Right atrium auricular region (tissue), 2 donors: ENCODE measurements at regions not wholly inside any gene's neighbourhood (a gene's known extent, or its start where the extent isn't known, plus 50 kb on each side); places are given as distances from the start of the nearest gene placed in this dataset.

Source experiments
- DNase-seq: peaks from one replicate; pipeline ENCODE4 v3.0.0-alpha.2; 2019; ENCODE audit warnings: low spot score
- H3K27ac ChIP-seq, 2 donors: fragments of 200-600 bp; sonication (generic); 1 replicate in 1 of 2; 2 replicates in 1 of 2; pipeline ENCODE4 v1.5.1; 2016 to 2019
- H3K27me3 ChIP-seq, 2 donors: fragments of 200-600 bp; sonication (generic); one replicate each; pipeline versions ENCODE4 v1.5.1 to v1.6.0; 2017 to 2019
- H3K36me3 ChIP-seq: fragments of 200-600 bp; sonication (generic); one replicate; pipeline ENCODE4 v1.5.1; 2016
- H3K4me1 ChIP-seq, 2 donors: fragments of 200-600 bp; sonication (generic); one replicate each; pipeline versions ENCODE4 v1.5.1 to v1.6.0; 2017 to 2019
- H3K4me3 ChIP-seq, 2 donors: fragments of 200-600 bp; sonication (generic); 1 replicate in 1 of 2; 2 replicates in 1 of 2; pipeline ENCODE4 v1.5.1; 2017 to 2019; ENCODE audit warnings: mild to moderate bottlenecking in 1 of 2, moderate library complexity in 1 of 2
- H3K9me3 ChIP-seq, 2 donors: fragments of 200-600 bp; sonication (generic); one replicate each; pipeline ENCODE4 v1.5.1; 2019
- TF ChIP-seq, protein P1 (sequence below), 2 donors: fragments of 200-600 bp; sonication (generic); IDR thresholded peaks; one replicate each; pipeline ENCODE4 v1.5.1; 2019; ENCODE audit warnings: antibody characterized with exemption in 2 of 2

DNA sequence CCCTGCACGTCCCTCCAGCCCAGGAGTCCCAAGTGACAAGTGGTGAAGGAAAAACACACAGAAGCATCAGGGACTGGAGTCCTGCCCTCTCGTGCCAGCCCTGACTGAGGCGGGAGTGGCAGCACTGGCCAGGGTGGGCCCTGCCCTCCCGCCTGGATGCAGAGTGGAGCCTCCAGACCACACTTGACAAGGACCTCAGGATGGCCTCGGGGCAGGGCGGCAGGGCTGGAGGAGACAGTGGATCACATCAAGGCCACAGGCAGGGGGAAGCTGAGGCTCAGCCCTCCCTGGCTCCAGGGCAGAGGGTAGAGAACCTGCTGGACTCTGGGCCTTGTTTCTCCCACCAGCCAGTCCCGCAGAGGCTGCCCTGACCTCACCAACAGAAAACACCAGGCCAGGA is 128.8 kb upstream of the CDH4 start:
- no peaks in the 10 kb centered on the region for H3K36me3 ChIP-seq
- H3K27me3 ChIP-seq: no peaks in the 10 kb centered on the region
- no peaks in the 10 kb centered on the region for H3K9me3 ChIP-seq
- DNase-seq: no peak
- no peaks in the 10 kb centered on the region for H3K4me1 ChIP-seq
- H3K4me3 ChIP-seq: no peak overlapping the region
- no peak overlapping the region for H3K27ac ChIP-seq
- TF ChIP-seq, protein P1, sequence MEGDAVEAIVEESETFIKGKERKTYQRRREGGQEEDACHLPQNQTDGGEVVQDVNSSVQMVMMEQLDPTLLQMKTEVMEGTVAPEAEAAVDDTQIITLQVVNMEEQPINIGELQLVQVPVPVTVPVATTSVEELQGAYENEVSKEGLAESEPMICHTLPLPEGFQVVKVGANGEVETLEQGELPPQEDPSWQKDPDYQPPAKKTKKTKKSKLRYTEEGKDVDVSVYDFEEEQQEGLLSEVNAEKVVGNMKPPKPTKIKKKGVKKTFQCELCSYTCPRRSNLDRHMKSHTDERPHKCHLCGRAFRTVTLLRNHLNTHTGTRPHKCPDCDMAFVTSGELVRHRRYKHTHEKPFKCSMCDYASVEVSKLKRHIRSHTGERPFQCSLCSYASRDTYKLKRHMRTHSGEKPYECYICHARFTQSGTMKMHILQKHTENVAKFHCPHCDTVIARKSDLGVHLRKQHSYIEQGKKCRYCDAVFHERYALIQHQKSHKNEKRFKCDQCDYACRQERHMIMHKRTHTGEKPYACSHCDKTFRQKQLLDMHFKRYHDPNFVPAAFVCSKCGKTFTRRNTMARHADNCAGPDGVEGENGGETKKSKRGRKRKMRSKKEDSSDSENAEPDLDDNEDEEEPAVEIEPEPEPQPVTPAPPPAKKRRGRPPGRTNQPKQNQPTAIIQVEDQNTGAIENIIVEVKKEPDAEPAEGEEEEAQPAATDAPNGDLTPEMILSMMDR (IDR thresholded peaks at IDR 0.05): no peak

DNA sequence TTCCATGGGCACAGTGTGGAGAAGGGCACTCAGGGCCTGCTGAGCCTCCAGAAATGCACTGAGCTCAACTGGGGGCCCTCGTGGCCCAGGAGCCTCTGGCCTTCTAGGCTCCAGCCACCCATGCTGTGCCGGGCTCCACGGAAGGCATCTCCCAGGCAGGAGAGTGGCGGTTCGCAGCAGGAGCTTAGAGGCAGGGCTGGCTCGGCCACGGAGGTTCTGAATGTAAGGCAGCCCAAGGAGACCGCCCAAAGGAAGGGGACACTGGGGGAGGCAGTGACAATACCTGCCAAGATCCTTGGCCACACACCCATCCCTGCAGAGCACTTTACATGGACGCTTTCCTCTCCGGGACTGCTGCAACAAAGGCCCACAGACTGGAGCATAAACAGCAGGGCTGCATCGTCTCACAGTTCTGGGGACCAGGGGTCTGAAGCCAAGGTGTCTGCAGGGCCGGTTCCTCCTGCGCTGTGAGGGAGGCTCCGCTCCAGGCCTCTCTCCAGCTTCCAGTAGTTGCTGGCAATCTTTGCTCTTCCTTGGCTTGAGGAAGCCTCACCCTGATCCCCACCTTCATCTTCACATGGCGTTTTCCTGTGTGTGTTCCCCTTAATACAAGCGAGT is 128.2 kb upstream of the CDH4 start:
- Histone ChIP-seq H3K36me3 (no peaks in the 10 kb centered on the region), H3K27me3 (no peaks in the 10 kb centered on the region), H3K9me3 (no peaks in the 10 kb centered on the region), H3K27ac (no peak overlapping the region), H3K4me1 (no peaks in the 10 kb centered on the region), H3K4me3 (no peak overlapping the region)
- TF ChIP-seq, protein P1 (IDR thresholded peaks at IDR 0.05): no peak
- DNase-seq: no peak

DNA sequence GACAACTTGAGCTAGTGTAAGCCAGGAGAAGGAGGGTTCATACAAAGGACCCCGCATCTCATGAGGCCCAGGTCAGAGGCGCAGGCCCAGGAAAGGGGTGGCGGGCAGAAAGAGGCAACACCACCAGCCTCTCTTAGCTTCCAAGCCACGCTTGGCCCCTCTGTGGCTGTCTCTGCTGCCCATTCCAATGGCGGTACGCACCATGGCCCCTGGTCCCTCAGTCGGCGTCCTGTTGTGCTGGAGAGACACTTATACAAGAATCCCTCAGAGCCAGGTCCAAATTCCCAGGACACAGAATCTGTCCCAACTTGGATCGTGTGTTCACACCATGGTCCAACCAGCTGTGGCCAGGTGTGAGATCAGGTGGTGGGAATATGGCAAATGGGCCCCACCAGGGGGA is 127.0 kb upstream of the CDH4 start:
- no peaks in the 10 kb centered on the region for H3K9me3 ChIP-seq
- H3K4me1 ChIP-seq: no peaks in the 10 kb centered on the region
- no peaks in the 10 kb centered on the region for H3K27me3 ChIP-seq
- H3K36me3 ChIP-seq: no peaks in the 10 kb centered on the region
- no peak overlapping the region for H3K4me3 ChIP-seq
- TF ChIP-seq, protein P1 (IDR thresholded peaks at IDR 0.05): no peak
- DNase-seq: no peak
- no peak overlapping the region for H3K27ac ChIP-seq

DNA sequence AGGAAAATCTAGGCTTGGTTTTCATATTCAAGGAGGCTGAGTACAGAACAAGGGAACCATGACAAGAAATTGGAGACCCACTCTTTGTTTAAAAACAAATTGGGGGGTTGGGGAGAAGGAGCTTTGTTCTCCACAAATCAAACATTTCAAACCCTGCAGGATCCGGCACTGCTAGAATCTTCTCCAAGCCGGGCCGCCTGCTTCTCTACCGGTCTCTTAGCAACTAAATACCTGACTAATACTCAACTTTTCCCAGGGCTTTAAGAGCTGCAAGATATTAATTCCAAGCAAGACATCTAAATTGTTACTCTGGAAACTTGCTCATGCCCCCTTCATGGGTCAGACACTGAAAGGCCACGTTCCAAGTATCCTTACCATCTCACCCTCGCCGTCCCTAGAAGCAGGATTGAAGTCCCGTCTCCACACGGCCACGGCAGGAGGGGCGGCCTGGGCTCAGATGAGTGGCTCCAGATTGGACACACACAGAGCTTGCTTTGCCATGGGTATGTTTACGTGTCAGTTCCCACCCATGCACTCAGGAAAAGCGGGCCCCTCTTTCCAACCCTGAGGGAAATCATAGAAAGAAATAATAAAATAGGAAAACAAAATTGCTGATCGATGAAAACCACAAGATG is 126.4 kb upstream of the CDH4 start:
- no peak overlapping the region for H3K27ac ChIP-seq
- TF ChIP-seq, protein P1 (IDR thresholded peaks at IDR 0.05): no peak
- H3K4me1 ChIP-seq: no peaks in the 10 kb centered on the region
- DNase-seq: no peak
- H3K4me3 ChIP-seq: no peak overlapping the region
- H3K27me3 ChIP-seq: no peaks in the 10 kb centered on the region
- no peaks in the 10 kb centered on the region for H3K36me3 ChIP-seq
- no peaks in the 10 kb centered on the region for H3K9me3 ChIP-seq

DNA sequence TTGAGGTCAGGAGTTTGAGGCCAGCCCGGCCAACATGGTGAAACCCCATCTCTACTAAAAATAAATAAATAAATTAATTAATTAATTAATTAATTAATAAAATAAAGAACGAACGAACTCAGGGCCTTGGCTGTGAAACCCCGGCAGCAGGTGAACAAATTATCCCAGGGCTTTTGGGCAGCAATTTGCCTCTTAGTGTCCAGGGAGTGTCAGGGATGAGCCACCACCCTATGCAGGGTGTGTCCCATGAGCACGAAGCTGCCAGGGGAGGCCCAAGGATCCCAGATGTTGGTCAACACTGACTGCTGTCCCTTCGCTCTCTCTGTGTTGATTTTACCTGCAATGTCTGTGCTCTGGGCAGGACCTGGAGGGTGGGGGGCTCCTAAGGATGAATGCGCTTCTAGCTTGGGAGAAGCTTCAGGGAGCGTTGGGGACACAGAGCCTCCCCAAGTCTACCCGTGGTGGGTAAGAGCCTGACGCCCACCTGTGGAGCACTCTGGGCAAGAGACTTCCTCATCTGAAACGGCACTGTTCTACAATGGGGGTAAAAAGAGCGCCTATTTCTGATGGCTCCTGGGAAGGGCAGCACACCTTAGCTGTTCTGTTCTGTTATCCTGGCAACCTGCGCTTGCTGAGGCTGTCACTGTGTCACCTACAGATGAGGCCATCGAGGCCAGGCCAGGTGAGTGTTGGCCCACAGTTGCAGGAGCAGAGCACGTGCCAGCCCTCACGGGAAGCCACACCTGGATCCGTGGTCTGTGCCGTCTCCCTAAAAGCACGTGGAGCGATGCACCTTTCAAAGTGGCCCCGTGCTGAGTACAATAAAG is 125.5 kb upstream of the CDH4 start:
- DNase-seq: no peak
- TF ChIP-seq, protein P1 (IDR thresholded peaks at IDR 0.05): no peak
- Histone ChIP-seq H3K4me3 (no peak overlapping the region), H3K9me3 (no peaks in the 10 kb centered on the region), H3K36me3 (no peaks in the 10 kb centered on the region), H3K27ac (no peak overlapping the region), H3K4me1 (no peaks in the 10 kb centered on the region), H3K27me3 (no peaks in the 10 kb centered on the region)
